HL-60/S4 (cell line): ENCODE measurements at regions not wholly inside any gene's neighbourhood (a gene's known extent, or its start where the extent isn't known, plus 50 kb on each side); places are given as distances from the start of the nearest gene placed in this dataset.

Experiments used
- in situ Hi-C: fragments of 300-500 bp; cut with MboI; formaldehyde crosslinking; loops from 2 replicates; pipeline ENCODE4 v1.14.3; 2022; ENCODE audit warnings: low sequenced_read_pairs

- in situ Hi-C loops, result no loop called here
Observed at GRCh38 chr7:52712938-52713337, 322.5 kb upstream of the POM121L12 start.

- in situ Hi-C loops, result no loop called here
Observed at GRCh38 chr7:52711951-52712350, 323.5 kb upstream of the POM121L12 start.

- in situ Hi-C loops, result no loop called here
Observed at GRCh38 chr7:52708846-52709245, 326.6 kb upstream of the POM121L12 start.

GRCh38 chr7:52705768-52706167 is 329.7 kb upstream of the POM121L12 start:
- in situ Hi-C loops, result no loop called here

- in situ Hi-C loops, result no loop called here
Observed at GRCh38 chr7:52700349-52700748, 335.1 kb upstream of the POM121L12 start.

GRCh38 chr7:52695973-52696595 is 339.3 kb upstream of the POM121L12 start:
- in situ Hi-C loops, result no loop called here

- in situ Hi-C loops, result no loop called here
Observed at GRCh38 chr7:52691257-52691656, 344.2 kb upstream of the POM121L12 start.

- in situ Hi-C loops, result no loop called here
Observed at GRCh38 chr7:52689912-52690311, 345.5 kb upstream of the POM121L12 start.

- in situ Hi-C loops, result no loop called here
Observed at GRCh38 chr7:52685333-52685732, 350.1 kb upstream of the POM121L12 start.

GRCh38 chr7:52684388-52684787 is 351.0 kb upstream of the POM121L12 start:
- in situ Hi-C loops, result no loop called here

- in situ Hi-C loops, result no loop called here
Observed at GRCh38 chr7:52682993-52683392, 352.4 kb upstream of the POM121L12 start.

- in situ Hi-C loops, result no loop called here
Observed at GRCh38 chr7:52670608-52671225, 364.7 kb upstream of the POM121L12 start.

- in situ Hi-C loops, result no loop called here
Observed at GRCh38 chr7:52669031-52669430, 366.4 kb upstream of the POM121L12 start.

- in situ Hi-C loops, result no loop called here
Observed at GRCh38 chr7:52668435-52668834, 367.0 kb upstream of the POM121L12 start.

- in situ Hi-C loops, result no loop called here
Observed at GRCh38 chr7:52659178-52659577, 376.3 kb upstream of the POM121L12 start.

- in situ Hi-C loops, result no loop called here
Observed at GRCh38 chr7:52656098-52656497, 379.3 kb upstream of the POM121L12 start.

GRCh38 chr7:52652621-52653020 is 382.8 kb upstream of the POM121L12 start:
- in situ Hi-C loops, result no loop called here

- in situ Hi-C loops, result no loop called here
Observed at GRCh38 chr7:52648872-52649271, 386.6 kb upstream of the POM121L12 start.

GRCh38 chr7:52647046-52647445 is 388.4 kb upstream of the POM121L12 start:
- in situ Hi-C loops, result no loop called here

GRCh38 chr7:52639981-52640380 is 395.5 kb upstream of the POM121L12 start:
- in situ Hi-C loops, result no loop called here

GRCh38 chr7:52639126-52639525 is 396.3 kb upstream of the POM121L12 start:
- in situ Hi-C loops, result no loop called here

GRCh38 chr7:52635021-52635420 is 400.4 kb upstream of the POM121L12 start:
- in situ Hi-C loops, result no loop called here

GRCh38 chr7:52620849-52621248 is 414.6 kb upstream of the POM121L12 start:
- in situ Hi-C loops, result no loop called here
